GM19397 (cell line): ENCODE measurements at regions not wholly inside any gene's neighbourhood (a gene's known extent, or its start where the extent isn't known, plus 50 kb on each side); places are given as distances from the start of the nearest gene placed in this dataset.
"Not testable (repeated sequence)": the region's sequence is repeated elsewhere in the genome, so short reads cannot be mapped to it uniquely, and the experiment has no call there.

Source experiments
- ATAC-seq: cut with Tn5 transposase; IDR thresholded peaks from one replicate; pipeline ENCODE4 v1.9.1; 2021; ENCODE audit warnings: mild to moderate bottlenecking, moderate library complexity; ENCODE audit not compliant: unreplicated experiment

DNA sequence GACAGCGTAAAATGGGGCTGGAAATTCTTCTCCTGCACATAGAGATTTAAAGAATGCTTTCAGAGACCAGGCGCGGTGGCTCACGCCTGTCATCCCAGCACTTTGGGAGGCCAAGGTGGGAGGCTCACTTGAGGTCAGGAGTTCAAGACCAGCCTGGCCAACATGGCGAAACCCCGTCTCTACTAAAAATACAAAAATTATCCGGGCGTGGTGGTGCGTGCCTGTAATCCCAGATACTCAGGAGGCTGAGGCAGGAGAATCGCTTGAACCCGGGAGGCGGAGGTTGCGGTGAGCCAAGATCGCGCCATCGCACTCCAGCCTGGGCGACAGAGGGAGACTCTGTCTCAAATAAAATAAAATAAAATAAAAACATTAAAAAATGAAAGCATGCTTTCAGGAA, 107.4 kb downstream of the CRLF2 start:
- ATAC-seq: not testable (repeated sequence)

DNA sequence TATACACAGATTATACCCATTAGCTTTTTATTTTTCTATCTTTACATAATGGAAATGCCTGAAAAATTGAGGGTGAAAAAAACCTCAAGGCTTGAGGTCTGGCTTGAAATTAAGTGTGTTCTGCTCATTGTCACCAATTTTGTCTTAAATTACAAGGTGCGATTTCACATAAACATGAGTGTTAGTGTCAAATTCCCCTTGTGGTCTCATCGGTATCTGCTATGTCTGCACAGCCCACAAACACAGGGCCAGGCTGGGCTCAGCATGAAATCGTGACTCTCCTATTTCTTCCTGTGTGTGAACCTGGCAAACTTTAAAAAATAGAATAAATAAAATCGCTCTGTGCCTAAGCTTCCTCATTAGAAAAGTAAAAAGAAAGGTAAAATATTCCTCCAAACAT, 109.1 kb downstream of the CRLF2 start:
- no peak for ATAC-seq

DNA sequence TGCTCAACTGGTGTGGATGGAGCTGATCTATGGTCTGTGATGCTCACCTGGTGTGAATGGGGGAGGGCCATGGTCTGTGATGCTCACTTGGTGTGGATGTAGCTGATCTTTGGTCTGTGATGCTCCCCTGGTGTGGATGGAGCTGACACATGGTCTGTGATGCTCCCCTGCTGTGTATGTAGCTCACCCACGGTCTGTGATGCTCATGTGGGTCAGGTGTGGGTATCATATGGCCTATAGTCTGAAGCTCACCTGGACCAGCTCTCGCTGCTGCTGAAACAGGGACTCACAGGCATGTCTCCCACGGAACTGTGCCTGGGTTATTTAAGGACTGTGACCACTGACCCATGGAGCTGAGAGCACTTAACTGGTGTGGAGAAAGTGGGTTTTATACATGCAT, 109.7 kb downstream of the CRLF2 start:
- no peak for ATAC-seq

DNA sequence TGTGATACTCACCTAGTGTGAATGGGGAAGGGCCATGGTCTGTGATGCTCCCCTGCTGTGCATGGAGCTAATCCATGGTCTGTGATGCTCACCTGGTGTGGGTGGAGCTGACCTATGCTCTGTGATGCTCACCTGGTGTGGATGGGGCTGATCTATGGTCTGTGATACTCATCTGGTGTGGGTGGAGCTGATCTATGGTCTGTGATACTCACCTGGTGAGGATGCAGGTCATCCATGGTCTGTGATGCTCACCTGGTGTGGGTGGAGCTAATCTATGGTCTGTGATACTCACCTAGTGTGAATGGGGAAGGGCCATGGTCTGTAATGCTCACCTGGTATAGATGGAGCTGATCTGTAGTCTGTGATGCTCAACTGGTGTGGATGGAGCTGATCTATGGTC, 110.2 kb downstream of the CRLF2 start:
- ATAC-seq: not testable (repeated sequence)

DNA sequence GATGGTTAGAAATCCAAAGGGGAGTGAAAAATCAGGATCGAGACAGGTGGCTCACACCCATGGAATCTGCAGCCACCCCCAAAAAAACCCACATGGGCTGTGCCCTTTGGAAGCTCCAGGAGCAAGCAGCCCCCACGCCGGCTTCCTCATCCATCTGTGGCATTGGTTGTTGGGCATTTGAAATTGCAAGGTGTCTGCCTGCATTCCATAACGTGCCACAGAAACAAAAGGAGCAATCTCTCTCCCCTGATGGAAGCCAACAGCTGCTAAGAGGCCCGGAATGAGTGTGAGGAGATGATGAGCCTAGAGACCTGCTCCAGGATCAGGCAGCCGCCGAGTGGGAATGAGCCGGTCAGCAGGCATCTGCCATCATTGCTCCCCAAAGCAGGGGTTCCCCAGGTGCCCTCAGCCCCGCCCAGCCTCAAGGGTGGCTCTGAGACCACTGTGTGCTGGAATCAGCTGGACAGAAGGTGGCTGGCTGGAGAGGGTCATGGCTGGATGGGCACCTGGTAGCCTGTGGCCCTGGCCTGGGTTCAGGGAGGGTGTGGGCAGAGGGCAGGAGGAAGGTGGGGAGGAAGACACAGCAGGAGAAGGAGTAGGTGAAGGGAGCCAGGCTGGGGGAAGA, 113.2 kb downstream of the CRLF2 start:
- no peak for ATAC-seq

DNA sequence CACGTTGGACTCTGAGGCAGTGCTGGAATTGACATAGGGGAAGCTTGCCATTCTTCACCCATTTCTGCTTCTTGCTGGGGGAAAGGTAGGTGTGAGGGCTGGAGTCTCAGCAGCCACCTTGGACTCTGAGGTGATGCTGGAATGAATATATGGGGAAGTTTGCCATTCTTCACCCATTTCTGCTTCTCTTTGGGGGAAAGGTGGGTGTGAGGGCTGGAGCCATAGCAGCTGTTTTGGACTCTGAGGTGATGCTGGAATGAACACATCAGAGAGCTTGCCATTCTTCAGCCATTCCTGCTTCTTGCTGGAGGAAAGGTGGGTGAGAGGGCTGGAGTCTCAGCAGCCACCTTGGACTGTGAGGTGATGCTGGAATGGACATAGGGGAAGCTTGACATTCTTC, 115.1 kb downstream of the CRLF2 start:
- ATAC-seq: no peak

DNA sequence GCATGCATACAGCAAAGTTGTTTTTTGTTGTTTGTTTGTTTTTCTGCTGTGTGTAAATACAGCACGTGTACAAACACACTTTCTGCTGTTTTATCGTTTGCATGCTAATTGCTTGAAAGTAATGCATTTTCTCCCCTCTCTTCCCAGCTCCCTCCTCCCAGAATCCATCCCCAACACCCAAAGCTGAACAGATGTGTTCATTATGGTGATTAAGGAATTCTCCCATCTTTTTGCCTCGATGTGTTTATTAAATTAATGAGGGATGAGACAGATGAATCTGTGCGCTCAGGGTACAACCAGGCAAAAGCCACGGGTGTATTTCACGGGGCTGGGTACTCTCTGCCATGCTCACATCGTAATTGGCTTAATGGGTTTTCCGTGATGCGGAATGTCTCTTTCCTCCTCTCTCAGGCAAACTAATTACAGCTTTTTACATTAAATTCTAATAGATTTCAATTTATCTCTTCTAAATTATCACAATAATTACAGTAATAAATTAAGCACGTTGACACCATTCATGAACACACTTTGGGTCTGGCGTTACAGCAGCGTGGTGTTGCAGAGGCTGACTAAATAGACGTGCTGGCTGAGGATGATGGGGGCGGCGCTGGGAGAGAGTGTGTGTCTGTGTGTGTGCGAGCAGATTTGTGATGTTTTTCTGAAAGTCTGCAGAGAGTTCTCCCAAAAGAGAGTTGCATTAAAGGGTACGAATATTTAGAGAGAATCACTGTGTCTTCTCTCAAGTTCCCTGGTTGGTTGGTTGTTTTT, 117.7 kb downstream of the CRLF2 start:
- ATAC-seq: no peak

DNA sequence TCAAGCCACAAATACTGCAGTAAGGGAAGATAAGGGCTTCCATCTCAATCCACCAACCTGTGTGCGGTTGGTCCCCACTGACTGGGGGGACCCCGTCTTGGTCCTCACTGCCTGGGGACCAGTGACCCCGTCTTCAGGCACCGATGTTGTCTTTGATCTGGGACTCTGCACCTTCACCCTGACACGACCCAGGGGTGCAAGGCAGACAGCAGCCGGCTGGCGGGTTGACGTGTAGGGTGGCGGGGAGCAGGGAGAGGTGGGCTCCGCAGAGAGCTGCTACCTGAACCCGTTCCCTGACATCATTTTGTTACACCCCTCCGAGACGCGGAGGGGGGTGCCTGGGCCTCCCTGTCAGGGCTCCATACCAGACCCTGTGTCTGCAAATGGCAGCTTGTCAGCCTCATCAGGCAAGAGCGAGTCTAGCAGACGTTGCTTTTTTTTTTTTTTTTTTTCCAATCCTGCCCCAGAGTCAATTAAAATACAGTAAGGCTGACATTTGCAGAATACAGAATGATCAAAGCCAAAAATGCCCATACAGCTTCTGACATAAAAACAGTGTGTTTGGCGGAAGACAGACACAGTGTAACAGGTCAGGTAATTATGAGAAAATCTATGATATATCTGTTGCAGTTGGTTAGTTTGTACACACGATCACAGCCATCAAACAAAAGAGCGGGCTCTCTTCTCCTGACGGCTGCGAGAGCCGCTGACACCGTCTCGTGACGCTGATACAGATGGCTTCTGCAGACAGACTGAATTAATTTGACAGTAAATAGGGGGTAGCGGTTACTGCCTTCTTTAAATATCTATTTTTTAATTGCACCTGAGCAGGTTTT, 118.6 kb downstream of the CRLF2 start:
- ATAC-seq: no peak

DNA sequence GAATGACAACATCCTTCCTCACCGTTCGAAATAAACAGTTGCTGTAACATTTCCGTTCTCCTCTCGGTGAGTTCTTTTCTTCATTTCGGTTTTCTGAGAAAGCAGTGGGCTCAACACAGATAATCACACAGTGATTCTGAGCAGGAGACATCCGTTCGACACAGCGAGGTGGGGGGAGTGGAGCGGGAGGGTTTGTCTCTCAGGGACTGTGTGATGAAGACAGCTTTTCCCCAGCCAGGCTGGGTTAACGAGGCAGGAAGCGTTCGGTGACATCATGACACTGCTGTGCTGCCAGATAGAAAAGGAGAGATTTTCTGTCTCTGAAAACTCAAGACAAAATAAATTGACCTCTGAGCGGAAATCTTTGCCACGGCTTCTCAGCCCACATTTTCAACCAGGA, 119.3 kb downstream of the CRLF2 start:
- ATAC-seq: no peak

DNA sequence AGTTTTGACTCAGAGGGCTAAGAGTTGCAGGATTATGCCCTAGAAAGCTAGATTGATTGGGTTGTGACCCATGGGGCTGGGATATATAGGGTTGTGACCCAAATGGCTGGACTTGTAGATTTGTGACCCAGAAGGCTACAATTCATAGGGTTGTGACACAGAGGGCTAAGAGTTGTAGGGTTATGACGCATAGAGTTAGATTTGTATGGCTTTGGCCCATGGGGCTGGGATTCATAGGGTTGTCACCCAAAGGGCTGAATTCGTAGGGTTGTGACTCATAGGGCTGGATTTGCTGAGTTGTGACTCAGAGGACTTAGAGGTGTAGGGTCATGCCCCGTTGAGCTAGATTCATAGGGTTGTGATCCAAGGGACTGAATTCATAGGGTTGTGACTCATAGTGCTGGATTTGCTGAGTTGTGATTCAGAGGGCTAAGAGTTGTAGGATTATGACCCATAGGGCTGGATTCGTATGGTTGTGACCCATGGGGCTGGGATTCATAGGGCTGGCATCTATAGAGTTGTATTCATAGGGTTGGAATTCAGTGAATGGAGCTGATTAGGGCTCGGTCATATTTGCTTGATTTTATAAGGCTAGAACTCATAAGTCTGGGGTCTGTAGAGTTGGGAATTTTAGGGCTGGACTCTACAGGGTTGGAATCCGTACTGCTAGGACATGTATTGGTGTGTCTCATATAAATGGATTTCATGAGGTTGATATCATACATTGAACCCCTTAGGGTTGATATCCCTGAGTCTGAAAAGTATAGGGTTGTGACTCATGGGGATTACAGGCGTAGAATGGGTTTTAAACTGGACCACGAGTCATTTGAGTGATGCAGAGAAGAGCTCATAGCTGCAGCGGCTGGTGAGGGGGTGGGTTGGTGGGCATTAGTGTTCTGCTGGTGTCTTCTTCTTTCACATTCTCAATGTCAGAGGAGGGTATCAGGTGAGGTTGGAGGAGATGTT, 125.7 kb downstream of the CRLF2 start:
- no peak for ATAC-seq

DNA sequence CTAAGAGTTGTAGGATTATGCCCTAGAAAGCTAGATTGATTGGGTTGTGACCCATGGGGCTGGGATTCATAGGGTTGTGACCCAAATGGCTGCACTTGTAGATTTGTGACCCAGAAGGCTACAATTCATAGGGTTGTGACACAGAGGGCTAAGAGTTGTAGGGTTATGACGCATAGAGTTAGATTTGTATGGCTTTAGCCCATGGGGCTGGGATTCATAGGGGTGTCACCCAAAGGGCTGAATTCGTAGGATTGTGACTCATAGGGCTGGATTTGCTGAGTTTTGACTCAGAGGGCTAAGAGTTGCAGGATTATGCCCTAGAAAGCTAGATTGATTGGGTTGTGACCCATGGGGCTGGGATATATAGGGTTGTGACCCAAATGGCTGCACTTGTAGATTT, 126.6 kb downstream of the CRLF2 start:
- not testable (repeated sequence) for ATAC-seq

DNA sequence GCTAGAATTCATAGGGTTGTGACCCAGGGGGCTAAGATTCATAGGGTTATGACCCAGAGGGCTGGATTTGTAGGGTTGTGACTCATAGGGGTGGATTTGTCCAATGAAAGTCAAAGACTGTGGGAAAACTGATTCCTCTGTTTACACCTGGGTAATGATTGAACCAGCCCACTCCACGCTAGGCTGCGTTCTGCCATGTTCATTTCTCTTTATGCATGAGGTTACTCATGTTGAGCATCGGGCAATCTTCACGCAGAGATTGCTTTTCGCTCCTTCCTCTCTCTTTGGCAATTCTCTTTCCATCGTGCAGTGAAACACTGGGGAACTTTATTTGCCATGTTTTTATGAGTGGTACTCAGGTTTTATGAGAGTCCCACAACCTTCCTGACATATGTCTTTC, 127.8 kb downstream of the CRLF2 start:
- ATAC-seq: no peak

DNA sequence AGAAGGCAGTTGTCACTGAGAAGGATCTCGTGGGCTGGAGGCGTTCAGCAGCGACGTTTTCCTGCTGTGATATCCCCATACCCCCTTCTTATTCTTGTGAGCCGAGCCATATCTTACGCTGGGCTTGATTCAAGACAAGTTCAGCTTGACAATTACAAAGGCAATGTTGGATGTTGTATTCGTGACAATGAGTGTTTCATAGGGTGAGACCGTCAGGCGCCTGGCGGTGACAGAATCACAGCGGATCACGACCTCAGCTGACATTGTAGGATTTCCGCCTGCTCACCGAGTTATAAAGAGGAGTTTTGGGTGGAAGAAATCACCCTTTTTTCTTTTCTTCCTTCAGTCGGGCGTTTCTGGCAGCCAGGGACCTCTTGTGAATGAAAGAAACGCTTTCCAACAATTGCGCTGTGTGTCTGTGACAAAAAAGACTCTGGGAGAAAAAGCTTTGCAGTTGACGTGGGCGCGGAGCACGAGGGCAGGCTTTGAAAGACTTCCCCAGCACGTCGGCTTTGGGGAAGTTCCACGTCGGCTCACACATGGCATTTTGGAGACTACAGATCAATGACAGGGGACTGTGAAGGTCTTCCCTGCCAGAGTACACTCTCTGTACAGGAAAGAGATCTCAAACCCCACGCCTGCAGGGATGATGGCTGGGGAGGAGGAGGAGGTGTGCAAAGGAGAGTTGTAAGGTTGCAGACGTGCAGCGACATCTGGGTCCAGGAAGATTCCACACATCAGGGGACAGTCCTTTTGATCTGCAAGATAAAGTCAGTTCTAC, 135.4 kb downstream of the CRLF2 start:
- no peak for ATAC-seq

DNA sequence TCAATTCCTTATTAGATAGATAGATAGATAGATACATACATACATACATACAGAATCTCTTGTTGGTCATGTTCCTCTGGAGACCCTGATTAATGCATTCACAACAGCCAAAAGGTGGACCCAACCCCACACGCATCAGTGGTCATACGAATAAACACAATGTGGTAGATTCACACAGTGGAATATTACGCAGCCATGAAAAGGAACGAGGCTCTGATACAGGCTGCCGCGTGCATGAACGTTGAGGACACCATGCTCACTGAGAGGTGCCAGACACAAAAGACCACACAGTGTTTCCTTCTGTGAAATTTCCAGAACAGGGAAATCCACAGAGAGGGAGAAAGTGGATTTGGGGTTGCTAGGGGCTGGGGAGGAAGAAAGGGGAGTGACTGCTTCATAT, 136.7 kb downstream of the CRLF2 start:
- no peak for ATAC-seq

DNA sequence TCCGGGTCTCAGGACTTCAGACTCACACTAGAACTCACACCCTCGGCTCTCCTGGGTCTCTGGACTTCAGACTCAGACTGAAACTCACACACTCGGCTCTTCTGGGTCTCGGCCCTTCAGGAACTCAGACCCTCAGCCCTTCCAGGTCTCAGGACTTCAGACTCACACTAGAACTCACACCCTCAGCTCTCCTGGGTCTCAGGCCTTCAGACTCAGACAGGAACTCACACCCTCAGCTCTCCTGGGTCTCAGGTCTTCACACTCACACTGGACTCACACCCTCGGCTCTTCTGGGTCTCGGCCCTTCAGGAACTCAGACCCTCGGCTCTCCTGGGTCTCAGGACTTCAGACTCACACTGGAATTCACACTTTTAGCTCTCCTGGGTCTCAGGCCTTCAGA, 137.3 kb downstream of the CRLF2 start:
- ATAC-seq: no peak

DNA sequence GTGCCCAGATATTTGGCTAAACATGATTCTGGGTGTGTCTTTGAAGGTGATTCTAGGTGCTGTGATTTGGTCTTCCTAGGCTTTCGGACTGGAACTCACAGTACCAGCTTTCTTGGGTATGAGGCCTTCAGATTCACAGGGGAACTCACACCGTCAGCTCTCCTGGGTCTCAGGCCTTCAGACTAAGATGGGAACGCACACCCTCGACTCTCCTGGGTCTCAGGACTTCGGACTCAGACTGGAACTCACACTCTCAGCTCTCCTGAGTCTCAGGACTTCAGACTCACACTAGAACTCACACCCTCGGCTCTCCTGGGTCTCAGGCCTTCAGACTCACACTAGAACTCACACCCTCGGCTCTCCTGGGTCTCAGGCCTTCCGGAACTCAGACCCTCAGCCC, 137.7 kb downstream of the CRLF2 start:
- no peak for ATAC-seq

DNA sequence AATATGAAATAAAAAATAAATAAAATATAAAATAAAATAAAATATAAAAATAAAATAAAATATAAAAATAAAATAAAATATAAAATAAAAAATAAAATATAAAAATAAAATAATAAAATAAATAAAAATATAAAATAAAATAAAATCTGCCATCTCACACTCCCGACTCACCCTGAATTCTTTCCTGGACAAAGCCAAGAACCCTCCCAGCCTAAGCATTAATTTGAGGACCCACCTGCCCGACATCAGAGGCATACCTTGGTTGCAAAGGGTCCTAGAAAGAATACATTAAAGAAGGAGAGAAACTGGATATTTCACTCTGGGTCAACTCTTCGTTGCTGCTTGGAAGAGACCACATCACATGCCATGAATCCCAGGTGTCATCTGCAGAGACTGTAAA, 138.3 kb downstream of the CRLF2 start:
- no peak for ATAC-seq

DNA sequence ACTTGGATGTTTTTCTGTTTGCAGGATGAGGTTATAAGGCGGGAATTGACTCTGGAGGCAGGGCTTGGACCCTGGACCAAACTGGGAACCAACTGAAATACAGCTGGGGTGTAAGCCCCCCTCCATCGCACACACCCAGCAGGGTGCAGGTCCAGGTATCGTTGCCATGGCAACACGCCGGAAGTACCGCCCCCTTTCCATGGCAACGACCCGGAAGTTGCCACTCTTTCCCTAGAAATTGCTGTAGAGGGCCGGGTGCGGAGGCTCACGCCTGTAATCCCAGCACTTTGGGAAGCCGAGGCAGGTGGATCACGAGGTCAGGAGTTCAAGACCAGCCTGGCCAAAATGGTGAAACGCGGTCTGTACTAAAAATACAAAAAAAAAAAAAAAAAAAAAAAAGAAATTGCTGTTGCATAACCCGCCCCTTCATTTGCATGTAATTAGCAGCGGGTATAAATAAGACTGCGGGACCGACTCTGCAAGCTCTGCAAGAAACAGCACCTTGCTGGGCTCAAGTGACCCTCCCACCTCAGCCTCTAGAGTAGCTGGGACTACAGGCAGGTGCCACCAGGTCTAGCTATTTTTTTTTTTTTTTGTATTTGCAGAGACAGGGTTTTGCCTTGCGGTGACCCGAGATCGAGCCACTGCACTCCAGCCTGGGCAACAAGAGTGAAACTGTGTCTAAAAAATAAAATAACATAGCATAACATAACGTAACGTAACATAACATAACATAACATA, 139.6 kb downstream of the CRLF2 start:
- ATAC-seq: no peak

DNA sequence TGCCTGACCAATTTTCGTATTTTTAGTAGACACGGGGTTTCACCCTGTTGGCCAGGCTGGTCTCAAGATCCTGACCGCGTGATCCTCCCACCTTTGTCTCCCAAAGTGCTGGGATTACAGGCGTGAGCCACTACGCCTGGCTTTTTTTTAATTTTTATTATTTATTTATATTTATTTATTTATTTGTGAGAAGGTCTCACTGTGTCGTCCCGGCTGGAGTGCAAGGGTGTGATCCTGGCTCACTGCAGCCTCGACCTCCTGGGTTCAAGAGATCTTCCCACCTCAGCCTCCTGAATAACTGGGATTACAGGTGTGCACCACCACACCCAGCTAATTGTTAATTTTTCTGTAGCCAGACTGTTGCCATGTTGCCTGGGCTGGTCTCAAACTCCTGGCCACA, 141.1 kb downstream of the CRLF2 start:
- ATAC-seq: no peak
